HepG2 (cell line): ENCODE measurements at regions not wholly inside any gene's neighbourhood (a gene's known extent, or its start where the extent isn't known, plus 50 kb on each side); places are given as distances from the start of the nearest gene placed in this dataset.

Source experiments
- MXI1 ChIP-seq: IDR thresholded peaks from 3 replicates; pipeline ENCODE4 v1.6.1; 2012; ENCODE audit warnings: low read depth, low read length, inconsistent platforms, borderline replicate concordance
- NFE2L2 ChIP-seq: fragments of 150-350 bp; IDR thresholded peaks from 2 replicates; pipeline ENCODE4 v1.6.1; 2014; ENCODE audit warnings: low read length
- ZBTB1 ChIP-seq: sonication (generic); formaldehyde crosslinking; IDR thresholded peaks from 2 replicates; pipeline ENCODE4 v1.4.0; 2020; ENCODE audit warnings: missing genetic modification reagents, borderline replicate concordance
- ZNF414 ChIP-seq: sonication (generic); formaldehyde crosslinking; IDR thresholded peaks from 2 replicates; pipeline ENCODE4 v1.5.0; 2020; ENCODE audit warnings: missing genetic modification reagents

GRCh38 chr5:134464988-134465815, 53.5 kb upstream of the CDKN2AIPNL start:
- TF ChIP-seq NFE2L2 (no peak), ZNF414 (CRISPR knock-in tag) (no peak), ZBTB1 (CRISPR knock-in tag) (no peak), MXI1 (no peak)
